COLO668 (cell line): ENCODE measurements at regions not wholly inside any gene's neighbourhood (a gene's known extent, or its start where the extent isn't known, plus 50 kb on each side); places are given as distances from the start of the nearest gene placed in this dataset.
A peak's percentile ranks its signal among the peaks of the same experiment; 100 is the strongest.
"Not testable (repeated sequence)": the region's sequence is repeated elsewhere in the genome, so short reads cannot be mapped to it uniquely, and the experiment has no call there.

Experiments
- DNase-seq: peaks from one replicate; lab custom pipeline; 2025; ENCODE audit not compliant: unreplicated experiment; lab: John Stamatoyannopoulos, UW

DNA sequence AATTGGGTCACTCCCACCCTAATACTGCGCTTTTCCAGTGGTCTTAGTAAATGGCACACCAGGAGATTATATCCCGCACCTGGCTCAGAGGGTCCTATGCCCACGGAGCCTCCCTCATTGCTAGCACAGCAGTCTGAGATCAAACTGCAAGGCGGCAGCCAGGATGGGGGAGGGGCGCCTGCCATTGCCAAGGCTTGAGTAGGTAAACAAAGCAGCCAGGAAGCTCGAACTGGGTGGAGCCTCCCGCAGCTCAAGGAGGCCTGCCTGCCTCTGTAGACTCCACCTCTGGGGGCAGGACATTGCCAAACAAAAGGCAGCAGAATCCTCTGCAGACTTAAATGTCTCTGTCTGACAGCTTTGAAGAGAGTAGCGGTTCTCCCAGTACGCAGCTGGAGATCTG is 52.4 kb upstream of the PMPCB start:
- DNase-seq = peak; percentile 4

DNA sequence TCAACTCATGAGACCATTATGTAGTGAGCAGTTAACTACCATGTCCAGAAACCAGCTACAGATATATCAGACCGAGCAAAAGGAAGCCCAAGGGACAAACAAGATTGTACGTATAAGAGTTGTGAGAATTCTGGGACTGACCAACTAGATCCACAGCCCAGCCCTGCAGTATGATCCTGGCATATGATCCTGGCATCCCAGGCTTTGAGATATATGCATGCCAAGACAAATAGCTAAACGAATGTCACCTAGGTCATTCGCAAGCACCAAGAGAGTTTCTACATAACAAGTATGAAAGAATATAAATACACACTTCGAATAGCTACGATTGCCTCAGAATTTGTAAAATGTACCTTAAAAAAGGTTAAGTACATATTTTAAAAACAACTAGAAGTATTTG is 56.4 kb upstream of the PMPCB start:
- DNase-seq = no peak

GRCh38 chr7:103235824-103236223 is 61.4 kb upstream of the PMPCB start:
- DNase-seq = not testable (repeated sequence)

DNA sequence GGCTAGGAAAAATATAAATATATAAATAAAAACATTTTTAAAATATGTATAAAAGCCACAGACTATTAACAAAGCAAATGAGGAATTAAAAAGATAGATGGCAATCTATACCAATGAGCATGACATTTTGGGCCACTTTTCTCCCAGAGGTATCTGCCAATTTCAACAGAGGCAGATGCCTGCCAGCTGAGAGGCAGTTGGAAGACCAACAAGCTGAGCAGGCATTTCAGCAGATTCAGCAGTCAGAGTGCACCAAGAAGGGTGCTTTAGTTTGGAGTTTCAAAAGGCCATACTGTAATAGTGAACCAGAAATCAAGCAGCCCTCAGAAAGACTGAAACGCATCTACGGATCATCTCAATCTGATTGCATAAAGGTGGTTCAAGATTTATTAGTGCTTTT is 62.4 kb upstream of the PMPCB start:
- DNase-seq = not testable (repeated sequence)

DNA sequence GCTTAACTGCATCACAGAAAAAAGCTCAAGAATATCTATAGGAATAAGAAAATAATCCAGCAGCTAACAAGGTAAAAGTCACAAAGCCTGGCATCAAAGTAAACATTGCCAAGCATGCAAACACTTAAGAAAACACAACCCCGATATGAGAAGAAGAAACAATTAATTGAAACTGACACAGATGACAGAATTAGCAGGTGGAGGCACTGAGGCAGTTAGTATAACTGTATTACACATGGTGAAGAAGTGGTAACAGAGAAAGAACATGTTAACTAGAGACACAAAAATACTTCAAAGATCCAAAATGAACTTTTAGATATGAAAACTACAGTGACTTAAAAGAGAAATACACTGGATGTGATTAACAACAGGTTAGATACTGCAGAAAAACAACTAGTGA is 69.4 kb upstream of the PMPCB start:
- DNase-seq = not testable (repeated sequence)

DNA sequence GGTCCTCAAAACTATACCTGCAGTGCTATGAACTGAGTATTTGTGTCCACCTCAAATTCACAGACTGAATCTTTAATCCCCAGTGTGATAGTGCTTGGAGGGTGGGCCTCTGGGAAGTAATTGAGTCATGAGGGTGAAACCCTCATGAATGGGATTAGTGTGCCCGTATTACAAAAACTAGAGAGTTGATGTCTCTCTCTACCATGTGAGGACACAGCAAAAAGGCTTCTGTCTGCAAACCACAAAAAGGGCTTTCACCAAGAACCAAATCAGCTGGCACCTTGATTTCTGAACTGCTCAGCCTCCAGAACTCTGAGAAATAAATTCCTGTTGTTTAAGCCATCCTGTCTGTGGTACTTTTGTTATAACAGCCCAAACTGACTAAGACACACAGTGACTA is 71.4 kb upstream of the PMPCB start:
- not testable (repeated sequence) for DNase-seq

DNA sequence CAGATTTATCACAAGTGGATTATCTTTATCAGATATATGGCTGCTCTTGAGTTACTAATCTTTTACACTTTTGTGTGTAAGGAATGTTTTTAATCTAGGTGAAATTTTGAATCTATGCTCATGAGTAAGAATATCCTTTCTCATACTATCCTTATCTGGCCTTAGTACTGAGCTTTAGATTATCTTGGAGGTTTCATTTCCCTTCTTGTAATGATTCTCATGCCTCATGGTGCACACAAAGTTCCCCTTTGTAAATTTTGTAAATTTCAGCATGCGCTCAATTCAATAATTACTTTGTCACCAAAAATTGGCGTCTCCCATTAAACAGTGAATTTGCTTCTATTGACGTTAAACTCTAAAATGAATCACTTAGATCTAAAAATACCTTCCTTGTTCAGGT is 74.2 kb upstream of the NAPEPLD start:
- DNase-seq = not testable (repeated sequence)

DNA sequence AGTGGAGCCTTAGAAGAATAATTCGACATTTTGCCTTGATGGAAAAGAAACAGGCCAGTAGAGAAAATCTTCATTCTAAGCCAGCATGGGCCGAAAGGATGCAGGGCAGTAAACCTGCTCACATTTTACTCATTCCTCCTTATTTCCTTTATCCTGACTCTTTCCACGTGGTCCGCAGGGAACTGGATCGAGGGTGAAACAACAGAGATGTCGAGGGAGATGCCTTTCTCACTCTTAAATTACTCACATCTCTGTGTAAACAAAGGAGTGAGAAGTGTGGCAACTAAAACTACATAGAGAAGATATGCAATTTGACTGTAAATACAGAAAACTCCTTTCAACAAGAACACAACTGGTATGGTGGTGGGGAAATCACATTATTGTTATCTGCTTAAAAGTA is 62.1 kb upstream of the NAPEPLD start:
- DNase-seq = not testable (repeated sequence)

GRCh38 chr7:103199191-103199590 is 50.3 kb upstream of the NAPEPLD start:
- not testable (repeated sequence) for DNase-seq
